PC-3 (cell line): ENCODE measurements at regions not wholly inside any gene's neighbourhood (a gene's known extent, or its start where the extent isn't known, plus 50 kb on each side); places are given as distances from the start of the nearest gene placed in this dataset.

Source experiments
- CTCF ChIP-seq: fragments of 300-600 bp; sonication (generic); conservative IDR thresholded peaks from 2 replicates; pipeline ENCODE4 v1.5.1; 2017; ENCODE audit warnings: antibody characterized with exemption, low read depth, mild to moderate bottlenecking, low read length
- EZH2 ChIP-seq: fragments of 300-600 bp; sonication (generic); IDR thresholded peaks from one replicate; pipeline ENCODE4 v1.6.1; 2017; ENCODE audit warnings: antibody characterized with exemption, mild to moderate bottlenecking, low read length; ENCODE audit not compliant: unreplicated experiment
- EZH2phosphoT487 ChIP-seq: fragments of 300-600 bp; sonication (generic); IDR thresholded peaks from 2 replicates; pipeline ENCODE4 v1.6.1; 2018; ENCODE audit warnings: mild to moderate bottlenecking, antibody characterized with exemption, low read length, borderline replicate concordance

DNA sequence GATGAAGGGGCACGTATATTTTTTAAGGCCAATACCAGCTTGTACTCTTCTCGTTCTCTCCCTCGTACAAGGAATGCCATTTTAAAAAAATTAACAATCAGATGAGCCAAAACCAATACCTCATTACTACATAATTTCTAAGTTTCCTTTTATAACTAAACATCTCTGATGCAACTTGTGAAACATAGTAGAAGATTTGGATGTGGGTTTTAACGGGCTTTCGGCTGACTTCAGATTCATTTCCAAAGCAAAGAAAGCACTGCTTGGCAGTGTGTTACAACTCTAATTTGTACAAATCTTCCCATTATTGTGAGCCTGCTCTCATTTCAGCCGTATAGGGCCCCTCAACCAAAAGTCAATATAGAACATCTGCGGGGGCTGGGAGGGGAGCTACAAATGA lies 99.1 kb upstream of the TMCC3 start:
- no peak for TF ChIP-seq CTCF
- no peak for TF ChIP-seq EZH2
- no peak for TF ChIP-seq EZH2phosphoT487
